PC-9 (cell line): ENCODE measurements at regions not wholly inside any gene's neighbourhood (a gene's known extent, or its start where the extent isn't known, plus 50 kb on each side); places are given as distances from the start of the nearest gene placed in this dataset.

Source experiments
- BruUV-seq: library from RNA; stranded (reverse); fragments of 400-500 nt; replicated peaks from 2 replicates; lab custom pipeline; 2021; lab: Mats Ljungman, UMichigan
- CTCF ChIA-PET: fragments of 300-600 bp; sonication (Branson Sonifier 250); formaldehyde crosslinking; loops from one replicate; lab custom pipeline; 2022; ENCODE audit warnings: antibody characterized with exemption; lab: Charles Lee
- POLR2A ChIA-PET: fragments of 300-600 bp; sonication (Branson Sonifier 250); formaldehyde crosslinking; loops from one replicate; lab custom pipeline; 2022; ENCODE audit warnings: antibody characterized with exemption; ENCODE audit not compliant: unreplicated experiment; lab: Charles Lee
- DNase-seq, 2 experiments: peaks; one replicate each; pipeline versions ENCODE4 v3.0.0 to v3.0.0-alpha.2; 2015 to 2022; ENCODE audit warnings: mixed read lengths in 1 of 2
- H2AFZ ChIP-seq: fragments of 200-600 bp; sonication (generic); 2 replicates; pipeline ENCODE4 v1.8.1; 2017; ENCODE audit warnings: antibody characterized with exemption
- H3F3A ChIP-seq: fragments of 200-600 bp; sonication (generic); 2 replicates; pipeline ENCODE4 v1.8.1; 2017; ENCODE audit warnings: antibody characterized with exemption, mild to moderate bottlenecking, low read depth; ENCODE audit not compliant: insufficient read depth
- H3K27ac ChIP-seq: fragments of 200-600 bp; sonication (generic); 2 replicates; pipeline ENCODE4 v1.6.1; 2016; ENCODE audit warnings: mixed run types
- H3K27me3 ChIP-seq: fragments of 200-600 bp; sonication (generic); 2 replicates; pipeline ENCODE4 v1.6.1; 2016; ENCODE audit warnings: low read depth, mixed run types; ENCODE audit not compliant: insufficient read depth
- H3K36me3 ChIP-seq: fragments of 200-600 bp; sonication (generic); 2 replicates; pipeline ENCODE4 v1.6.1; 2016; ENCODE audit warnings: low read depth, mixed run types
- H3K4me1 ChIP-seq: fragments of 200-600 bp; sonication (generic); replicated peaks from 2 replicates; pipeline ENCODE4 v1.6.1; 2016; ENCODE audit warnings: mixed run types; ENCODE audit not compliant: insufficient read depth
- H3K4me2 ChIP-seq: fragments of 200-600 bp; sonication (generic); 2 replicates; pipeline ENCODE4 v1.6.1; 2017; ENCODE audit warnings: mixed run types
- H3K4me3 ChIP-seq: fragments of 200-600 bp; sonication (generic); 2 replicates; pipeline ENCODE4 v1.6.1; 2016; ENCODE audit warnings: mixed run types
- H3K79me2 ChIP-seq: fragments of 200-600 bp; sonication (generic); 2 replicates; pipeline ENCODE4 v1.6.1; 2017; ENCODE audit warnings: low read depth, mixed run types
- H3K9me2 ChIP-seq: fragments of 200-600 bp; sonication (generic); 2 replicates; pipeline ENCODE4 v1.8.1; 2017; ENCODE audit warnings: mild to moderate bottlenecking; ENCODE audit not compliant: insufficient read depth
- H3K9me3 ChIP-seq: fragments of 200-600 bp; sonication (generic); 2 replicates; pipeline ENCODE4 v1.8.1; 2016; ENCODE audit warnings: low read depth; ENCODE audit not compliant: insufficient read depth
- H4K20me1 ChIP-seq: fragments of 200-600 bp; sonication (generic); 2 replicates; pipeline ENCODE4 v1.8.1; 2017; ENCODE audit not compliant: insufficient read depth
- EZH2 ChIP-seq: fragments of 200-600 bp; sonication (generic); IDR thresholded peaks from 2 replicates; pipeline ENCODE4 v1.8.0; 2017; ENCODE audit warnings: antibody characterized with exemption, low read depth
- intact Hi-C: fragments of 100-400 bp; cut with micrococcal nuclease; formaldehyde crosslinking; loops from one replicate; pipeline ENCODE4 v1.10.0; 2022; ENCODE audit not compliant: unreplicated experiment
- TF ChIP-seq, protein P1 (sequence below): fragments of 200-600 bp; sonication (generic); conservative IDR thresholded peaks from 2 replicates; pipeline ENCODE4 v1.6.1; 2017; ENCODE audit warnings: mixed run types, antibody characterized with exemption, mild to moderate bottlenecking, moderate library complexity

DNA sequence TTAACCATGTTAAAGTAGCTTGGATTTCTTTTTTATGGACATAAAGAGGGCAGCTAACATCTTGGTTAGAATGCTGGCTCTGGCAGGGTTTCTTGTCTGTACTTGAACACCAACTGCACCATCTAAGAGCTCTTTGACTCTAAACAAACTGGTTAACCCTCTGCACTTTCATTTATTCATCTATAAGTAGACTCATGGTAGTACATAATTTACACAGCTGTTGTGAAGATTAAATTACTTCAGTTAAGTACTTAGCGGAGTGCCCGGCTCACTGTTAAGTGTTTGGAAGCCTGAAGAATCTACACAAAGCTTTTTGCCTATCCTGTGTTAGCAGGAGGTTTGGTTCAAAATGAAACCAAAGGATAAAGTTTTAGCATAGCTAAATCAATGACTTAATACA, 846.2 kb upstream of the API5 start:
- Histone ChIP-seq H2AFZ (no peak overlapping the region), H3K9me2 (no peaks in the 10 kb centered on the region), H3K4me2 (no peak overlapping the region), H3K9me3 (no peaks in the 10 kb centered on the region), H4K20me1 (no peaks in the 10 kb centered on the region), H3K79me2 (no peaks in the 10 kb centered on the region), H3K36me3 (no peaks in the 10 kb centered on the region), H3K27me3 (no peaks in the 10 kb centered on the region), H3F3A (no peaks in the 10 kb centered on the region), H3K4me3 (no peak overlapping the region), H3K4me1 (no peaks in the 10 kb centered on the region), H3K27ac (no peak overlapping the region)
- TF ChIP-seq, protein P1, sequence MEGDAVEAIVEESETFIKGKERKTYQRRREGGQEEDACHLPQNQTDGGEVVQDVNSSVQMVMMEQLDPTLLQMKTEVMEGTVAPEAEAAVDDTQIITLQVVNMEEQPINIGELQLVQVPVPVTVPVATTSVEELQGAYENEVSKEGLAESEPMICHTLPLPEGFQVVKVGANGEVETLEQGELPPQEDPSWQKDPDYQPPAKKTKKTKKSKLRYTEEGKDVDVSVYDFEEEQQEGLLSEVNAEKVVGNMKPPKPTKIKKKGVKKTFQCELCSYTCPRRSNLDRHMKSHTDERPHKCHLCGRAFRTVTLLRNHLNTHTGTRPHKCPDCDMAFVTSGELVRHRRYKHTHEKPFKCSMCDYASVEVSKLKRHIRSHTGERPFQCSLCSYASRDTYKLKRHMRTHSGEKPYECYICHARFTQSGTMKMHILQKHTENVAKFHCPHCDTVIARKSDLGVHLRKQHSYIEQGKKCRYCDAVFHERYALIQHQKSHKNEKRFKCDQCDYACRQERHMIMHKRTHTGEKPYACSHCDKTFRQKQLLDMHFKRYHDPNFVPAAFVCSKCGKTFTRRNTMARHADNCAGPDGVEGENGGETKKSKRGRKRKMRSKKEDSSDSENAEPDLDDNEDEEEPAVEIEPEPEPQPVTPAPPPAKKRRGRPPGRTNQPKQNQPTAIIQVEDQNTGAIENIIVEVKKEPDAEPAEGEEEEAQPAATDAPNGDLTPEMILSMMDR: no peak
- TF ChIP-seq EZH2: no peak
- BruUV-seq: no TSS peak
- ChIA-PET POLR2A (no interaction called here), CTCF (no interaction called here)
- DNase-seq: no peak
- intact Hi-C loops: no loop called here

DNA sequence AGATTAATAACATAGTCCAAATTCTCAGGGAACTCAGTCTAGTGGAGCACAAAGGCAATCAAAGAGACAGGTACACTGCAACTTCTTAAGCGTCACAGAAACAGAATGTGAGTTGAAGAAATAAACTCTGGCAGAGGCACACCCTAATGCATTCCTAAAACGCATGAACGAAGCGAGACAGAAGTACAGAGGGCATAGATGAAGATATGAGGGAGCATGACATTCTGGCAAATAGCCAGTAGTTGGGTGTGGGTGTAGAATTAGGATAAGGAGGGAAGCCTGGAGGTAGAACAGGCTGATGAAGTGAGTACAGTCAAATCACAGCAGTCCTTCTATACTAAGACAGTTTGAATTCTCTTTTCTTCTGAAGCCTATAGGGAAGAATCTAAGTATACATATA, 838.7 kb upstream of the API5 start:
- Histone ChIP-seq H3K79me2 (no peaks in the 10 kb centered on the region), H3K36me3 (no peaks in the 10 kb centered on the region), H3K4me2 (no peak overlapping the region), H4K20me1 (no peaks in the 10 kb centered on the region; the same call in 1 of the 2 replicates), H3K27ac (no peak overlapping the region), H3K9me2 (no peaks in the 10 kb centered on the region), H3K4me1 (no peaks in the 10 kb centered on the region), H3K27me3 (no peaks in the 10 kb centered on the region), H3K9me3 (no peaks in the 10 kb centered on the region), H2AFZ (no peak overlapping the region), H3F3A (no peaks in the 10 kb centered on the region), H3K4me3 (no peak overlapping the region)
- TF ChIP-seq EZH2: no peak
- TF ChIP-seq, protein P1: no peak
- DNase-seq: no peak
- CTCF ChIA-PET: no interaction called here
- POLR2A ChIA-PET: no interaction called here
- intact Hi-C loops: no loop called here
- BruUV-seq: no TSS peak

DNA sequence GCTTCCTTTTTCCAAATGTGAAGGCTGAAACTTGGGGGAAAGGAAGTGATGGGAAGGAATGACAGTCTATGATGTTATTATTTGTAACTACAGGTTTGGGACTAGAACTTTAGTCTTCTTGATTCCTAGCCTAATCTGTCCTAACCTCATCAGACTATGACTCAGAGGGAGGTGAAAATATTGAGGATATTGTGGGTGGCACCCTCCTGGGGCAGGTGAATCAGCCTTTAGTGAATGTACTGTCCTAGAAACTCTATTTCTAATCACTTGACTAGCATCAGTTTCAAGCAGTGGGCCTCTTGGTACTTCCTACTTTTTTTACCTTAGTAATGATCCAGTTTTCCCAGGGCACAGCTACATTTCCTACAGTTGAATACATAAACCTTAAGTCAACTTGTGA, 829.0 kb upstream of the API5 start:
- Histone ChIP-seq H3K4me3 (no peak overlapping the region), H3K9me2 (no peaks in the 10 kb centered on the region), H3K27ac (no peak overlapping the region), H4K20me1 (no peaks in the 10 kb centered on the region), H2AFZ (no peak overlapping the region), H3K27me3 (no peaks in the 10 kb centered on the region), H3K4me1 (no peaks in the 10 kb centered on the region), H3K9me3 (no peaks in the 10 kb centered on the region), H3K36me3 (no peaks in the 10 kb centered on the region), H3K4me2 (no peak overlapping the region), H3K79me2 (no peaks in the 10 kb centered on the region), H3F3A (no peaks in the 10 kb centered on the region)
- DNase-seq: no peak
- no TSS peak for BruUV-seq
- TF ChIP-seq, protein P1: no peak
- no peak for TF ChIP-seq EZH2
- intact Hi-C loops: no loop called here
- POLR2A ChIA-PET: no interaction called here
- CTCF ChIA-PET: no interaction called here
